ENCODE measurements at regions not wholly inside any gene's neighbourhood (a gene's known extent, or its start where the extent isn't known, plus 50 kb on each side); places are given as distances from the start of the nearest gene placed in this dataset.

GRCh38 chr22:49081261-49081666, 746.4 kb downstream of the BRD1 start:
- DNase-seq (ENCODE audit: low read depth in 3 of 3), result no peak

GRCh38 chr22:49080631-49081030, 747.0 kb downstream of the BRD1 start:
- no peak for DNase-seq (ENCODE audit: low read depth in 3 of 3)

- no peak for DNase-seq (ENCODE audit: low read depth in 3 of 3)
These were observed 747.8 kb downstream of the BRD1 start for GRCh38 chr22:49079743-49080500.

- DNase-seq (ENCODE audit: low read depth in 3 of 3), result no peak
These were observed 748.5 kb downstream of the BRD1 start for GRCh38 chr22:49079027-49079725.

GRCh38 chr22:49078076-49078710, 749.5 kb downstream of the BRD1 start:
- no peak for DNase-seq (ENCODE audit: low read depth in 3 of 3)

- DNase-seq (ENCODE audit: low read depth in 3 of 3), result no peak
These were observed 750.1 kb downstream of the BRD1 start for GRCh38 chr22:49077586-49077985.

GRCh38 chr22:49077036-49077393, 750.7 kb downstream of the BRD1 start:
- DNase-seq (ENCODE audit: low read depth in 3 of 3), result no peak

- DNase-seq (ENCODE audit: low read depth in 3 of 3), result no peak
These were observed 751.2 kb downstream of the BRD1 start for GRCh38 chr22:49076300-49077035.

- no peak for DNase-seq (ENCODE audit: low read depth in 3 of 3)
These were observed 752.5 kb downstream of the BRD1 start for GRCh38 chr22:49075150-49075549.

GRCh38 chr22:49073873-49074417, 753.7 kb downstream of the BRD1 start:
- DNase-seq (ENCODE audit: low read depth in 3 of 3), result no peak

GRCh38 chr22:49072996-49073645, 754.6 kb downstream of the BRD1 start:
- DNase-seq (ENCODE audit: low read depth in 3 of 3), result no peak

GRCh38 chr22:49070501-49070900, 757.2 kb downstream of the BRD1 start:
- DNase-seq (ENCODE audit: low read depth in 3 of 3), result no peak

- DNase-seq (ENCODE audit: low read depth in 3 of 3), result no peak
These were observed 758.7 kb downstream of the BRD1 start for GRCh38 chr22:49068861-49069500.

- DNase-seq (ENCODE audit: low read depth in 3 of 3), result no peak
These were observed 760.2 kb downstream of the BRD1 start for GRCh38 chr22:49067504-49067903.

- DNase-seq (ENCODE audit: low read depth in 3 of 3), result no peak
These were observed 761.1 kb downstream of the BRD1 start for GRCh38 chr22:49066619-49067018.

- no peak for DNase-seq (ENCODE audit: low read depth in 3 of 3)
These were observed 762.8 kb downstream of the BRD1 start for GRCh38 chr22:49064836-49065235.

- no peak for DNase-seq (ENCODE audit: low read depth in 3 of 3)
These were observed 764.2 kb downstream of the BRD1 start for GRCh38 chr22:49063545-49063890.

- no peak for DNase-seq (ENCODE audit: low read depth in 3 of 3)
These were observed 764.7 kb downstream of the BRD1 start for GRCh38 chr22:49062802-49063544.

- no peak for DNase-seq (ENCODE audit: low read depth in 3 of 3)
These were observed 765.4 kb downstream of the BRD1 start for GRCh38 chr22:49062155-49062801.

- DNase-seq (ENCODE audit: low read depth in 3 of 3), result no peak
These were observed 769.8 kb downstream of the BRD1 start for GRCh38 chr22:49057910-49058309.
